B cell (primary cell): ENCODE measurements at regions not wholly inside any gene's neighbourhood (a gene's known extent, or its start where the extent isn't known, plus 50 kb on each side); places are given as distances from the start of the nearest gene placed in this dataset.

Experiments
- ATAC-seq: fragments of 200-7000 bp; cut with Tn5 transposase; one replicate; pipeline ENCODE4 v1.10.0; 2021; ENCODE audit warnings: low read depth, mild to moderate bottlenecking, moderate number of reproducible peaks, moderate library complexity
- CTCF ChIA-PET: fragments of 350-600 bp; sonication (Branson Sonifier 250); formaldehyde crosslinking; loops from one replicate; lab custom pipeline; 2021; ENCODE audit warnings: antibody characterized with exemption, inconsistent platforms; lab: Charles Lee
- POLR2A ChIA-PET: fragments of 350-600 bp; sonication (Branson Sonifier 250); formaldehyde crosslinking; loops from one replicate; lab custom pipeline; 2021; ENCODE audit warnings: antibody characterized with exemption; lab: Charles Lee
- DNase-seq: peaks from one replicate; pipeline ENCODE4 v3.0.0; 2013
- H2AFZ ChIP-seq: 2 replicates; pipeline ENCODE4 v1.6.1; 2012; ENCODE audit warnings: mild to moderate bottlenecking, low read depth, low read length; ENCODE audit not compliant: insufficient read depth, poor library complexity, severe bottlenecking
- H3K27ac ChIP-seq, 2 donors: 1 replicate in 1 of 2; 2 replicates in 1 of 2; pipeline ENCODE4 v1.5.1; 2012 to 2013; ENCODE audit warnings: low read length in 2 of 2, mild to moderate bottlenecking in 2 of 2, moderate library complexity in 1 of 2
- H3K27me3 ChIP-seq, 4 experiments: fragments of 200-600 bp in 1 of 4; sonication (generic) in 1 of 4; replicated peaks in 1 of 4; 1 replicate in 2 of 4; 2 replicates in 2 of 4; pipeline versions ENCODE4 v1.6.1 to v1.7.0; 2013 to 2016; ENCODE audit warnings: low read length in 3 of 4, mild to moderate bottlenecking in 2 of 4, mixed read lengths in 1 of 4, moderate library complexity in 1 of 4; ENCODE audit not compliant: insufficient read depth in 4 of 4, control insufficient read depth in 3 of 4; ENCODE audit errors: control extremely low read depth in 1 of 4
- H3K36me3 ChIP-seq, 2 experiments: replicated peaks in 1 of 2; 1 replicate in 1 of 2; 2 replicates in 1 of 2; pipeline versions ENCODE4 v1.6.1 to v1.7.1; 2013; ENCODE audit warnings: low read length in 1 of 2; ENCODE audit not compliant: insufficient read depth in 2 of 2, control insufficient read depth in 1 of 2; ENCODE audit errors: control extremely low read depth in 1 of 2, extremely low read depth in 1 of 2
- H3K4me1 ChIP-seq, 2 donors: fragments of 200-600 bp in 1 of 2; sonication (generic) in 1 of 2; 1 replicate in 1 of 2; 2 replicates in 1 of 2; pipeline versions ENCODE4 v1.5.1 to v1.6.1; 2013 to 2017; ENCODE audit warnings: low read length in 2 of 2; ENCODE audit not compliant: control insufficient read depth in 2 of 2, insufficient read depth in 2 of 2
- H3K4me2 ChIP-seq: replicated peaks from 2 replicates; pipeline ENCODE3; 2012; ENCODE audit warnings: mild to moderate bottlenecking, low read depth, low read length; ENCODE audit not compliant: poor library complexity, severe bottlenecking
- H3K4me3 ChIP-seq, 5 experiments: fragments of 200-600 bp in 1 of 5; sonication (generic) in 1 of 5; 1 replicate in 3 of 5; 2 replicates in 2 of 5; pipeline versions ENCODE4 v1.5.1 to v1.7.0; 2011 to 2016; ENCODE audit warnings: low read length in 4 of 5, mild to moderate bottlenecking in 4 of 5, low read depth in 2 of 5, control low read depth in 1 of 5, moderate library complexity in 1 of 5; ENCODE audit not compliant: insufficient read depth in 1 of 5; ENCODE audit errors: control extremely low read depth in 1 of 5, extremely low read depth in 1 of 5
- H3K79me2 ChIP-seq: fragments of 200-600 bp; sonication (generic); one replicate; pipeline ENCODE4 v1.6.0; 2016; ENCODE audit warnings: low read length; ENCODE audit not compliant: control insufficient read depth, insufficient read depth
- H3K9ac ChIP-seq: fragments of 200-600 bp; sonication (generic); 2 replicates; pipeline ENCODE4 v1.6.1; 2017; ENCODE audit warnings: mild to moderate bottlenecking, low read length, moderate library complexity
- H3K9me3 ChIP-seq, 3 donors: one replicate each; pipeline versions ENCODE4 v1.6.1 to v1.7.1; 2013; ENCODE audit warnings: low read length in 2 of 3; ENCODE audit not compliant: control insufficient read depth in 2 of 3, insufficient read depth in 1 of 3; ENCODE audit errors: control extremely low read depth in 1 of 3
- H4K20me1 ChIP-seq: 2 replicates; pipeline ENCODE4 v1.6.0; 2012; ENCODE audit warnings: mild to moderate bottlenecking, low read length; ENCODE audit not compliant: insufficient read depth, control insufficient read depth, poor library complexity, severe bottlenecking
- H3K27ac Mint-ChIP-seq: one replicate; pipeline ENCODE4 v1.8.0; 2021; ENCODE audit warnings: mixed read lengths
- H3K27me3 Mint-ChIP-seq: one replicate; pipeline ENCODE4 v1.8.0; 2021; ENCODE audit warnings: mixed read lengths
- H3K4me1 Mint-ChIP-seq: one replicate; pipeline ENCODE4 v1.8.0; 2021; ENCODE audit warnings: mixed read lengths
- H3K4me3 Mint-ChIP-seq: one replicate; pipeline ENCODE4 v1.8.0; 2021; ENCODE audit warnings: mixed read lengths
- H3K9me3 Mint-ChIP-seq: one replicate; pipeline ENCODE4 v1.8.0; 2022; ENCODE audit warnings: mixed read lengths; ENCODE audit not compliant: insufficient read depth
- CTCF ChIP-seq: fragments of 200-600 bp; IDR thresholded peaks from one replicate; pipeline ENCODE4 v1.8.0; 2022; ENCODE audit warnings: antibody characterized with exemption, mild to moderate bottlenecking
- EZH2 ChIP-seq: IDR thresholded peaks from 2 replicates; pipeline ENCODE4 v1.6.1; 2012; ENCODE audit warnings: borderline replicate concordance, low read depth, mild to moderate bottlenecking, moderate library complexity, low read length; ENCODE audit not compliant: insufficient read depth, poor library complexity, severe bottlenecking
- WGBS: methylation state at CpG from one replicate; pipeline ENCODE4 v1.1.5; 2013; ENCODE audit warnings: missing lambda C conversion rate; ENCODE audit not compliant: insufficient coverage; 5-methylcytosine and 5-hydroxymethylcytosine counted together
- intact Hi-C: fragments of 100-400 bp; cut with micrococcal nuclease; formaldehyde crosslinking; loops from one replicate; pipeline ENCODE4 v1.10.0; 2022

- Histone ChIP-seq H3K79me2 (no peaks in the 10 kb centered on the region), H2AFZ (no peak overlapping the region), H3K4me3 (no peak overlapping the region), H3K4me1 (no peaks in the 10 kb centered on the region), H3K36me3 (no peaks in the 10 kb centered on the region), H3K9ac (no peak overlapping the region), H3K27me3 (no peaks in the 10 kb centered on the region), H4K20me1 (no peaks in the 10 kb centered on the region), H3K9me3 (no peaks in the 10 kb centered on the region), H3K4me2 (no peak overlapping the region), H3K27ac (no peak overlapping the region)
- Mint-ChIP-seq H3K4me1 (no peaks in the 10 kb centered on the region), H3K27me3 (no peaks in the 10 kb centered on the region), H3K9me3 (no peaks in the 10 kb centered on the region), H3K4me3 (no peak overlapping the region), H3K27ac (no peak overlapping the region)
- POLR2A ChIA-PET: no interaction called here
- intact Hi-C loops: no loop called here
- ATAC-seq: no peak
- DNase-seq: no peak
- CTCF ChIA-PET: no interaction called here
- no CpG with 5 or more reads among the region's 3 CpGs for WGBS
- no peak for TF ChIP-seq CTCF
- no peak for TF ChIP-seq EZH2
Observed at GRCh38 chr12:115312901-115313300, 628.9 kb upstream of the TBX3 start.

DNA sequence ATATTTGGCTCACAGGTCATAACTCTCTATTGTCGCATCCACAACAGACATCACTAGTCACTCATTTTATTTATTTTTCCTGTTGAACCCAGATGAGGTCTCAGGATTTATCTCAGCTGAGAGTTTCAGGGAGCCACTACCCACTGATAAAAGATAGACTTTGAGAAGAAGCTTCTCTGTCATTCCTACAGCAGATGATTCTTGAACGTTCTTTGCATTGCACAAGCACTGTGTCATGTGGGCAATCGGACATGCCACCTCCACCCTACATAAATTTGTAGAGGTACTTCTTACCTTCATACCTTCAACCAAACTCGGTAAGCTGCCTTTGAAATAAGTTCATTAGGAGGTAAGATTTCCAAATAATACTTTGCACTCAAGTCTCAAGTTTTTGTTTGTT, 627.9 kb upstream of the TBX3 start:
- ATAC-seq: no peak

More for the DNA sequence above, 627.9 kb upstream of the TBX3 start:
- no peak for DNase-seq
- H3K4me1 Mint-ChIP-seq: no peaks in the 10 kb centered on the region
- no peak overlapping the region for H3K27ac ChIP-seq
- H3K79me2 ChIP-seq: no peaks in the 10 kb centered on the region
- no peak overlapping the region for H3K4me3 Mint-ChIP-seq
- no peak overlapping the region for H3K27ac Mint-ChIP-seq
- WGBS: no CpG with 5 or more reads among the region's 4 CpGs
- no peaks in the 10 kb centered on the region for H3K27me3 Mint-ChIP-seq
- H3K9me3 ChIP-seq: no peaks in the 10 kb centered on the region
- no peaks in the 10 kb centered on the region for H4K20me1 ChIP-seq
- intact Hi-C loops: no loop called here
- no peaks in the 10 kb centered on the region for H3K36me3 ChIP-seq
- CTCF ChIA-PET: no interaction called here
- H2AFZ ChIP-seq: no peak overlapping the region
- POLR2A ChIA-PET: no interaction called here
- no peak overlapping the region for H3K4me3 ChIP-seq
- no peaks in the 10 kb centered on the region for H3K9me3 Mint-ChIP-seq
- no peak overlapping the region for H3K4me2 ChIP-seq
- H3K4me1 ChIP-seq: no peaks in the 10 kb centered on the region
- no peaks in the 10 kb centered on the region for H3K27me3 ChIP-seq
- TF ChIP-seq EZH2 (no peak), CTCF (no peak)
- H3K9ac ChIP-seq: no peak overlapping the region
